ENCODE measurements at regions not wholly inside any gene's neighbourhood (a gene's known extent, or its start where the extent isn't known, plus 50 kb on each side); places are given as distances from the start of the nearest gene placed in this dataset.

DNA sequence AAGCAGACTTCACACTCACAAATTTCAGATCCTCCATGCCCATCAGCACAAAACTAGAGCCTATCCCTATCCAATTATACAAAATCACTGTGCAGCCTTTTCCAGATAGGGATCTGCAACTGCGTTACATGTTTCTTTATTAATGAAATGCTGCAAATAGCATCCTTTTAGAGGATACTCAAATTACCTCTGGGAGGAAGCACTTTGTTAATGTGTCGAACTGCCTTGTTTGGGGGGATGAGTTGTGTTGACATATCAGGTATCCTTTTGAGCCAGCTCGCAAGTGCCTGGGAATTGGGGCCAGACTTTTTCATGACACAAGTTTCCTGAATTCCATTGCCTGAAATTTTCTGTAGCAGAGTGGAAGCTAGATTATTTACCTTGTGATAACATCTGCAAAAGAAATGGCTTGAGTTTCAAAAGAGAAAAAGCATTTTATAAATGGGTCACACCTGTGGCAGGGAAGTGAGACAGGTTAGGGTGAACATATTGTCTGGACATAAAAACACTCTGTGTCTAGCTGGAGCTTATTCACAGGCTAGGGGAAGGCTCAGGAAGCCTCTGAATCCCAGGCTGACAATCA lies 299.1 kb upstream of the MTNR1B start:
- DNase-seq, result no peak

DNA sequence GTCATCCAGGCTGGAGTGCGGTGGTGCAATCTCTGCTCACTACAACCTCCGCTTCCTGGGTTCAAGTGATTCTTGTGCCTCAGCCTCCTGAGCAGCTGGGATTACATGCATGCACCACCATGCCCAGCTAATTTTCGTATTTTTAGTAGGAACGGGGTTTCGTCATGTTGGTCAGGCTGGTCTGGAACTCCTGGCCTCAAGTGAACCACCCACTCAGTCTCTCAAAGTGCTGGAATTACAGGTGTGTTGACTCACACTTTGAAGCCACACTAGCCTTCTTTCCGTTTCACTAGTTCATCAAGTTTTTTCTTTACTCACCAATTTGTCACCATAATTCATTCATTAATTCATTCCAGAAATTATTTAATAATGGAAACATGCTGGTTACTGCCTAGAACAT lies 298.4 kb upstream of the MTNR1B start:
- no peak for DNase-seq

DNA sequence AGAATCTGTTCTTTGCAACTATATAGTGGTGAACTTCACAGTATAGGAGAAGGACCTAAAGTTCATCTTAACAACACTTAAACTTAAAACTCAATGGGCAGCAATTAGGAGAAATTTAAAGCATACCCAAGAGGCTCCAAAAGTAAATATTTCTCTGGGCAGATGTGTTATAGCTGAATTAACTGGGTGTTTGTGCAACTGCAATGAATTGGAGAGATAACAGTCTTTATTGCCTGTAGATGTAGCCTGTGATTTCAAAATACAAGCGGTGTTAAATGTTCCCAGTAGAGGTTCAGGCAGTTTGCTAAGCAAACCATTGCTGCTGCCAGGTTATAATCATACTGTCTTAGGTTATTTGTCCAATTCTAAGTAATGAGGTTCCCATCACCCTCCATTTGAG lies 294.1 kb upstream of the MTNR1B start:
- no peak for DNase-seq

- no peak for DNase-seq
Measured at GRCh38 chr11:92675810-92676209, 293.6 kb upstream of the MTNR1B start.

DNA sequence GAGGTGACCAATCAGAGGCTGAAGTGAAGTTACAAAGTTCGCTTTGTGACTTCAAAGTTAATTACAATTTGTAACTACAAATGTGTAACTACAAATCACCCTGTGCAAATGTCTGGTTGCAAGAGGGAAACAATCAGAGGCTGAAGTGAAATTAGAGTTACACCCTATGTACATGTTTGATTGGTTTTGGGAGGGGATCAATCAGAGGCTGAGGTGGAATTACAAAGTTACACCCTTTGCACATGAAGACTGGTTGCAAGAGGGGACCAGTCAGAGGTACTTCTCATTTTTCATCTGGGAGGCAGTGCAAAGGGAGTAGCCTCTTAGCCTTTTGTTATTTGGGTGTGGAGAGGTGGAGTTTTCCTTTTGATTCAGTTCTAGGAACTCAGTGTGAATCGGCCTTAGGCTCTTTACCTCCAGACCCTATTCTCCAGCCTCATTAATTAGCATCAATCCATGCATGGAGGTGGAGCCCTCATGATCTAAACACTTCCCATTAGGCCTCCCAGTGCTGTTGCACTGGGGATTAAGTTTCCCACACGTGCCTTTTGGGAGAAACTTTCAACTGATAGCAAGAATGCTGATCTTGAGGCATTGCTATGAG lies 291.3 kb upstream of the MTNR1B start:
- DNase-seq, result no peak

DNA sequence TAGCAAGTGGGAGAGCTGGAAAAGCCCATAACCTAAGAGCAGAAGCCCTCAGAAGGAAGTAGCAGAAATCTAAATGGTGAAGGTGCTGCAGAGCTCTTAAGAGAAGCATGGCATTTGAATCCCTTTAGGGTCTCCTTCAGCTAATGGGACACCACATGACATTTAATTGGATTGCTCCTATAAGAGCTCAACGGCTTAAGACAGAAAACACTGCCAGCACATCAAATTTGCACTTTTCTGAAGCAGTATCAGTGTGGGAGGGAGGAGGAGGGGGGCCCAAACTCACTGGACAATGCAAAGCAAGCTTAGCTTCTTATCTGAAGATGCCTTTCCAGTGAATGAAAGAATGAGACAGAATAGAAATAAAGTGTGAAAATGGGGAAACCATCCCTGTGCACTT lies 287.9 kb upstream of the MTNR1B start:
- no peak for DNase-seq

DNA sequence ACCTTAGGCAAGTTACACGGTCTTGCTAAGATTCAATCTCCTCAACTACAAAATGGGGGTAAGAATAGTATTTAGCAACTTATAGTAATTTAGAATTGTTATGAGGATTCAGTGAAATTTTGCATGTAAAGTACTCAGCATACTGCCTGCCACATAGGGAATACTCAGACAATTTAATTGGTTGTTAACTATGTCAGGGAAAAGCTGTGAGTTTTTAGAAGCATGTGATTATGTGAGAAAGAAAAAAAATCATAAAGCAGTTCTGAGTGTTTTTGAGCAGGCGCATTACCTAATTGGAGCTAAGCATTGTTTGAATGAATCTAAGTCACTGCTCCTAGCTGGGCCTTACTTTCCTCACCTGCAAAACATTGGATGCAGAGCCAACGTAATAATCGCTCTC lies 287.3 kb upstream of the MTNR1B start:
- no peak for DNase-seq

GRCh38 chr11:92682952-92683351 lies 286.5 kb upstream of the MTNR1B start:
- DNase-seq, result no peak

- no peak for DNase-seq
Measured at GRCh38 chr11:92685049-92685448, 284.4 kb upstream of the MTNR1B start.

- DNase-seq, result no peak
Measured at GRCh38 chr11:92687724-92688123, 281.7 kb upstream of the MTNR1B start.

GRCh38 chr11:92688416-92688815 lies 281.0 kb upstream of the MTNR1B start:
- DNase-seq, result no peak

GRCh38 chr11:92692826-92693546 lies 276.5 kb upstream of the MTNR1B start:
- DNase-seq, result no peak

GRCh38 chr11:92696076-92696475 lies 273.4 kb upstream of the MTNR1B start:
- DNase-seq, result no peak

DNA sequence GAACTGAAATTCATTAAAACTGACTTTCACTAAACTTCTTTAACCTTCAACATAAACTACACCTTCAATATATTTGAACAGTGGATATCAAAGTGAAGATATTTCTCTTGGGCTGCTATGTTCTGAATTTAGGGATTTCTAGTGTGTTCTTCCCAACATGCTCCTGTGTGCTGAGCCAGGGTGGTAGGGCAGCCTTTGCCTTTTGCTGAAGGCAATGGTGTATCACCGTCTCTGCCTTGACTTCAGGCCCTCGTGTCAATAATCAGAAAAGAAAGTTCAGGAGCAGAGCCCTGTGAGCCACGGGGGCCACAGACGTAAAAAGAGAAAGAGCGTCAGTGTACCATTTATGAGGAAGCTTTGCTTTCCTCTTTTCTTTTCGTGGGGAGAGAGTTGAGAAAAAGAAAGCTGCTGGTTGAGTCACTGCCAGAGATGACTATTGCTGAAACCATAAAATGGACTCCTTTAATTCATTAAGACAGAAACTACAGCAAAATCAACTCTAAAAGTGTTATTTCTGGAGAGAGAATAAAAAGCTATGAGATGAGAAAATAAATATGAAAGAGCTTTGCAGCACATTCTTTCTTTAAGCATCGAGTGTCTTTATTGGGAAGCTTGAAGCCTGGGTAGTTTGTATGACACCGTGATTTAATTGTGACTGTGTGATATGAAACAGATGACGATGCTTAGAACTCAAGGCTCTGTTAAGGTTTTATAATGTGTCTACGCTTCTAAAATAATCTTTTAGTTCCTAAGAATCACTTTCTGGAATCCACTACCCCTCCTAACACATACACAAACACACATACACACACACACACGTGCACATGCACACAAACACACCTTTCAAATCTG lies 271.8 kb upstream of the MTNR1B start:
- peak; percentile 38 to 61 (median 50) for DNase-seq

DNA sequence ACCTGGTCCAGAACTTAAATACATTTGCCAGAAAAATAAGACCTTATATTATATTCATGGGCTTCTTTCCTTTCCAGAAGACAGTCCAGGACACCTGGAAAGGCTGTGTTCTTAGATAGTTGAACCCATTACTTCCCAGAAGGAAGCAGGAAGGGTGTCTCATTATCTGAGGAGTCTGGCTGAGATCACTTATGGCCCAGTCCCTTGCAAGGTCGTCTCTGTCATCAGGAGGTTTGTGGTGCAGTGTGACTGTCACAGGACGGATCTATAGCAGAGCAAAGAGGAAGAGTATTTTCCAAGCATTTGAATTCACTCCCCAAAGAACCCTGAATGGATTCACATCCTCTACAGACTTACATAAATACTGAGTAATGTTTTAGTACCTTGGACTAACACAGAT lies 270.7 kb upstream of the MTNR1B start:
- DNase-seq, result peak; percentile 14 to 46 (median 39)

GRCh38 chr11:92702037-92702804 lies 267.2 kb upstream of the MTNR1B start:
- no peak for DNase-seq

DNA sequence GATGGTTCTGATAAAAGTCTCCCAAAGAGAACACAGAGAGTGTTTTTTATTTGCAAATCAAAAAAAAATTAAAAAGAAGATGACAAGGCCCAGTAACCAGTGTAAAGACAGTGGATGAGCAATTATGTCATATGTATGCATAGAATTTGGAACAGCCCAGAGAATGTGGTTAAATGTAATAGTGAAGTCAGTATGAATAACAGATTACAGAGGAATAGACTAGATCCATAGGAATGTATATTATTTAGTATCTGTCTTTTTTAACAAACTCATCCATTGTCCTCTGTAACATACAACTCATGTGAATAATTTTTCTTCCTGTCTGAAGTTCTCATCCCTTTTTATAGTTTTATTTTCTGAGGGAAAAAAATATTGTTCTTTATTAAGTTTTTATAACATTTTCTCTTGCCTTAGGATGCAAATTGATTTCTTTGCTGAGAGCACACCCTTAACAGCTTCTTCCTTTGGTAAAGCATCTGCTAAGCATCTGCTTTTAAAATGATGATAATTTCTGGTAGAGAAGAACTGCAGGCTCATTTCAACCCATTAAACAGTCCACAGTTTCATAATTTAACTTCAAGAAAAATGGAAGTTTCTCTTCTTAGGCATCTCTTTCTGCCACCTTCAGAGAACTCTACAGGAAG lies 266.5 kb upstream of the MTNR1B start:
- DNase-seq, result no peak

- DNase-seq, result no peak
Measured at GRCh38 chr11:92703449-92703830, 266.0 kb upstream of the MTNR1B start.

GRCh38 chr11:92707173-92707619 lies 262.3 kb upstream of the MTNR1B start:
- DNase-seq, result no peak

DNA sequence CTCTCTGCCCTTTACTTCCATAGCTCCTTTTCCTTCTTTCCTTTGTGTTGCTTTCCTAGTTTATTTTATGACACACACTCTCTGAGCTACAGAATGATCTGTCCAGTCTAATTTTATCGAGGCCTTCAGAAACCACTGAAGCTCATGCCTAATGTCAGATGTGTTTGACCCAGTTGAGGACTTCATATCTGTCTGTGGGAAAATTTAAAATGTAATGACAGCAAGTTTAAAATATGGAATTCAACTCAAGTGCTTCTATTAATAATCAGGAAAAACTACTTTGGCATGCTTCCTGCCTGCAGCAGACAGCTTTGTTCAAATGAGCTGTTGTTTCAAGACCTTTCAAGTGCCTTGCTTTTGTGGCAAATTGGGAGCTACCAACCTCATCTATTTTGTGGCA lies 261.8 kb upstream of the MTNR1B start:
- no peak for DNase-seq

DNA sequence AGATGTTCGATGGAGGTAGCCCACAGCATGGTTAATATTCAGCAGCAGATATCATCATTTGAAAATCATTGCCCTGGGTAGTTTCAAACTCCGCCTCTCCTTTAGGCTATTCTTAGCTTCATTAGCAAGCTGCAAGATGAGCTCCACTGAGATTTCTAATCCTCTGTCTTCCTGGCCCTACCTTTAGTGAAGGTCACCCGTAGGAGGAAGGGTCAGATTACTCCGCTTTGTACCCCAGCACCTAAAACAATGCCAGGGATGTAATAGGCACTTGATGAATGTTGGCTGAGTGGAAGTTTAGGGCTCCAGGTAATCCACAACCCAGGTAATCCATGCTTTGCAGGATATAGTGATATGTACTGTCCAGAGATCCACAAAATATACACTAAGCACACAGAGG lies 260.1 kb upstream of the MTNR1B start:
- no peak for DNase-seq

DNA sequence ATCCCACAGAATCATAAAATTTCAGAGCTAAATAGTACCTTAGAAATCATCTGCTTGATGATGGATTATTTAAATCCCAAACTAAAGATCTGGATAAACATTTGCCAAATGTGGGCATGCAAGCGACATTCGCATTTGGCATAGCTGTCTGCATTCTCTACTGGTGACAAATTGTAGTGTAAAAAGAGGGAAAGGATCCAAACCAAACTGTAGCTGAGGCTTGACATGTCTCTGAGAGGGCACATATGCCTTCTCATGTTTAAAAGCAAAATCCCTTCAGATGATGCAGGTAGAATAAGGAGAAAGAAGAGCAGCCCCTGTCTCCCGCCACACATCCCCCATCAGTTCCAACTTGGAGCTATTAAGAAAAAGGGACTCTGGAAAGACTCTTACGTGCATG lies 257.5 kb upstream of the MTNR1B start:
- DNase-seq, result no peak

Measured in suppressor macrophage (primary cell).